ENCODE measurements at regions not wholly inside any gene's neighbourhood (a gene's known extent, or its start where the extent isn't known, plus 50 kb on each side); places are given as distances from the start of the nearest gene placed in this dataset.

DNA sequence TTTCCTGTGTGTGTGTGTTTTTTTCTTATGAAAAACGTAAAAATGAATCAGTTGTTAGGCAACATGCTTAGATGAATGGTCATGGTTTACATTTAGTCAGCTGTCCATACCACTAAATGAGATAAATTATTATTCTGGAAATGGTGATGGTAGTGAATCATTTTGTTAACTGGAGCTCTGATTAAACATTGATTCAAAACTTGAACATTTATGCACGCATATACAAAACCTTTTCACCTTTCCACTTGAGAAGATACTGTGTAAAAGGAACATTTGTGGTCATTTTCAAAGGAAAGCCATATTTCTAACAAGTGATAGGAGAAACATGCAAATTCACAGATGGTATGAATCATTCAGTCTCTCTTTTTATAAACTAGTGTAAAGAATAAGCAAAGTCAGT lies 162.0 kb downstream of the SLC25A46 start:
- TF ChIP-seq, protein P1, sequence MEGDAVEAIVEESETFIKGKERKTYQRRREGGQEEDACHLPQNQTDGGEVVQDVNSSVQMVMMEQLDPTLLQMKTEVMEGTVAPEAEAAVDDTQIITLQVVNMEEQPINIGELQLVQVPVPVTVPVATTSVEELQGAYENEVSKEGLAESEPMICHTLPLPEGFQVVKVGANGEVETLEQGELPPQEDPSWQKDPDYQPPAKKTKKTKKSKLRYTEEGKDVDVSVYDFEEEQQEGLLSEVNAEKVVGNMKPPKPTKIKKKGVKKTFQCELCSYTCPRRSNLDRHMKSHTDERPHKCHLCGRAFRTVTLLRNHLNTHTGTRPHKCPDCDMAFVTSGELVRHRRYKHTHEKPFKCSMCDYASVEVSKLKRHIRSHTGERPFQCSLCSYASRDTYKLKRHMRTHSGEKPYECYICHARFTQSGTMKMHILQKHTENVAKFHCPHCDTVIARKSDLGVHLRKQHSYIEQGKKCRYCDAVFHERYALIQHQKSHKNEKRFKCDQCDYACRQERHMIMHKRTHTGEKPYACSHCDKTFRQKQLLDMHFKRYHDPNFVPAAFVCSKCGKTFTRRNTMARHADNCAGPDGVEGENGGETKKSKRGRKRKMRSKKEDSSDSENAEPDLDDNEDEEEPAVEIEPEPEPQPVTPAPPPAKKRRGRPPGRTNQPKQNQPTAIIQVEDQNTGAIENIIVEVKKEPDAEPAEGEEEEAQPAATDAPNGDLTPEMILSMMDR (IDR thresholded peaks at IDR 0.05): no peak
- TF ChIP-seq POLR2AphosphoS5 (IDR thresholded peaks at IDR 0.05) (no peak), POLR2A (IDR thresholded peaks at IDR 0.05) (no peak)
